G401 (cell line): ENCODE measurements at regions not wholly inside any gene's neighbourhood (a gene's known extent, or its start where the extent isn't known, plus 50 kb on each side); places are given as distances from the start of the nearest gene placed in this dataset.
"Not testable (repeated sequence)": the region's sequence is repeated elsewhere in the genome, so short reads cannot be mapped to it uniquely, and the experiment has no call there.

Experiments used
- DNase-seq: peaks from one replicate; pipeline ENCODE4 v3.0.0-alpha.2; 2015; ENCODE audit warnings: low spot score
- in situ Hi-C: cut with HindIII; loops from 2 replicates; pipeline ENCODE4 v1.10.0; 2016; ENCODE audit warnings: low sequenced_read_pairs, mixed read lengths

DNA sequence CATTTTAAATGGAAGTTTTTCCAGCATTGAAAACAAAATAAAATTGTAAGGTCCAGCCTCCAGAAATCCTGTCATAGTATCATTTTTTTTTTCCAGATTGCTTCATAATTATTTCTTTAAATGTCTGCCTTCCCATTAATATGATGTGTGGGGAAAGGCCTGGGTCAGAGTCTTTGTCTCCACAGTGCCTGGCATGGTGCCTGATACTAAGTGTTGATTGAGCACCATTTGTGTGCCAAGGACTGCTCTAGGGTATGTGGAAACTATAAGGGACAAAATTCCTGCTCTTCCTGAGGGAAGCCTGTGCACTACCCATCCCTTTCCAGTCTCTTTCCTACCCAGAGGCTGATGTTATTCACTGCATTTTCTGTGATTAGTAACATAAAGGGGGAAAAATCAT, 53.1 kb upstream of the BEND4 start:
- DNase-seq: no peak
- in situ Hi-C loops: no loop called here

DNA sequence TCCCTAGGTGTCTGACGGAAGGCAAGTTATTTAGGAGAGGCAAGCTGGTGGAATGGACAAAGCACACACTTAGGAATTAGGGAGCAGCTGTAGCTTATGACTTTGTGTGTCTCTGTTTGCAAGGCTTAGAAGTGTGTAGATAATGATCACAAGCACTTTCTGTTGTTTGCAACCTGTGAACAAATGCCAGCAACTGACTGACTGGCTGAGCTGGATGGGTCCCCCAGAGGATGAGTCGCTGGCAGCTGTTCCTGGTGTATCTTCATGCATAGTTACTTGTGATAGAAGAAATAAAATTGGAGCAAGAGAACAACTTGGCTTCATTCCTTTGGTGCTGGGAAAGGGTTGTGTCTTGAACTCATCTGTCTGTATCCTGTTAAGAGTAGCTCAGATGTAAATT, 64.2 kb upstream of the BEND4 start:
- no peak for DNase-seq
- in situ Hi-C loops: no loop called here

DNA sequence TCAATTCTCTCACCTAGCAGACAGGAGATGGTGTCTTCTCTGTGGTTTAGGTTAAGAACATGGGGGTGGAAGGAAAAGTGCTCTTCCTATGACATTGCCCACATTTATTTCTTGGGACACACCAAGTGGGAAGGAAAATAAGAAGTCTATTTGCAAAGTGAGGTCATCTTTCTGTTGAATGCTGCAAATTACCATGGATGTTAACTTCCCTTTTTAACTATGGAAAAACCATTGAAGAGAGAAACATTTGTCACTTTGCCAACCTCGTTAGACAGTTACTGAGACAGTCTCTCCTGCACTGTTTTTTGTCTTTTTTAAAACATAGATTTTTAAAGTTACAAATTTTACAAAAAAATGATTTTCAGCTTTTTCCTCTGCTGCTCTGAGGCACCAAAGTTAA, 72.8 kb upstream of the BEND4 start:
- no peak for DNase-seq
- in situ Hi-C loops: no loop called here

DNA sequence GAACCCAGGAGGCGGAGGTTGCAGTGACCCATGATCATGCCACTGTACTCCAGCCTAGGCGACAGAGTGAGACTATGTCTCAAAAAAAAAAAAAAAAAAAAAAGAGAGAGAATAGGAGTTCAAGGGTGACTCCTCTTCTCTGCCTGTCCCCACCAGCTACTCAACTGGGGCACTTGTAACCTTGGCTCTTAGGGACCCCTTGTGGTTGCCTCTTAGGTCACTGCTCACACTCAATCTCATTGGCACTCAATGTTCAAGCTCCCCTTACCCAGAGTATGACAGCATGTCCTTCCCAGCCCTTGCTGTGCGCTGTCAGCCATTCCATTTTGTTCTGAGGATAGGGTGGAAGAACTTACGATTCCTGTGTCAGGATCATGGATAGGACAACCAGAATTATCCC, 82.4 kb upstream of the BEND4 start:
- in situ Hi-C loops: no loop called here
- no peak for DNase-seq

DNA sequence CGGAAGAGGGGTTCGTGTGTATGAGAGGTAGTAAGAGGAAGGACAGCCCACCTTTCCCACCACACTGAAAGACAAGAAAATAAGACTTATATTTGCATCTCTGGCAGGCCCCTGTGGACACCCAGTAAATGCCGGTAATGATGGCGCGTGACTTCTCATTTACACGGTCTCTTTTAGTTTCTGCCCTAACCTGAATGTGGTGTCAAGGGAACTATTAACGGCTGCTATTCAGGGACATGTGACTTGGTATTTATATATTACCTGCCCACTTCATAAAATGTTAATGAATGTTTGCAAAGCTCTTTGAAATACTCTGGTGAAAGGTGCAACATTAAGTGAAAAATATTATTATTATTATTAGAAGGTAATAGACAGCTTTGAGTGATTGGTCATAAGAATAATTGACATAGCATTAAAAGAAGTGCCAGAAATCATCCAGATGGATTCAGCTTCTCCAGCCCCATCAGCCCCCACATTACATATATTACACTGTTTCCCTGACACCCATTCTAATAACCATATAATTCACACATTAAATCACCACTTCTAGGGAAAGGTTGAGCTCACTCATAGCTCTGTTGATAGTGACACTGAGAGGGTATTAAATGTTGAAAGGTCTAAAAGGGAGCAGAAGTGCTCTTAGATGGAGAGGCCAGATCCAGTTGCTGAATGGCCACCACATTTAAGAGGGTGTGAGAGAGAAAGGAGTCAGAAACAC, 83.0 kb upstream of the BEND4 start:
- no peak for DNase-seq
- in situ Hi-C loops: no loop called here

DNA sequence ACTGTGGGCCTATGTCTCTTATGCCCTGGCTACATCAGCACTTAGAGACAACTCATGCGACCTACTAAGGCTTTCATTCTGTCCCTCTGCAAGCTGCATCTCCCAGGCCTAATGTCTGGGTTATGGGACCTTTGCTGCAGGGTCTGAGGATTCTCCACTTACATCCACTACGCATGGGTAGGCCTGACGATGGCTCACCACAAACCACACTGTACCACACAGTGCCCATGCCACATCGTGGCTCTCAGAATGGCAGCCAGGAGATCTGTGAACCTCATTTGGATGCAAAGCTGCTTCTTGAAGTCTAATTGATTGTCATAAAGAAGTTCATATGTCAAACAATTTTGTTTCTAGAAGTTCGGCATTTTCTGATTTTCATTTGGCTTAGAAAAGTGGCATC, 84.6 kb upstream of the BEND4 start:
- in situ Hi-C loops: no loop called here
- DNase-seq: no peak

DNA sequence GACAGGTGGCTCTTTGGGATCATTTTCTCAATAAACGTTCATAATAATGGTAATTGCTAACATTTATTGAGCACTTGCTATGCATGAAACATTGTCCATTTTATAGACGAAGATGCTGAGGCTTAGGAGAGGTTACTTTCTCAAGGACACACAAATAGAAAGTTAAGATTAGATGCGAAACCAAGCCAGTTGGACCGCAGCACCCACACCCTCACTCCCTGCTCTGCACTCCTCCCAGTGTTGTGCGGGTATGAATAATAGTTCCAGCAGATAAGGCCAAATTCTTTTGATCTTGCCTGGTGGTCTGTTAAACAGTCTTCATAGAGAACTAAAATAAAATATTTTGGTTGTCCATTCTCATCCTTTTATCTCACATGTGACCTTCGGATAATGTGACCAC, 85.0 kb upstream of the BEND4 start:
- no peak for DNase-seq
- in situ Hi-C loops: no loop called here

DNA sequence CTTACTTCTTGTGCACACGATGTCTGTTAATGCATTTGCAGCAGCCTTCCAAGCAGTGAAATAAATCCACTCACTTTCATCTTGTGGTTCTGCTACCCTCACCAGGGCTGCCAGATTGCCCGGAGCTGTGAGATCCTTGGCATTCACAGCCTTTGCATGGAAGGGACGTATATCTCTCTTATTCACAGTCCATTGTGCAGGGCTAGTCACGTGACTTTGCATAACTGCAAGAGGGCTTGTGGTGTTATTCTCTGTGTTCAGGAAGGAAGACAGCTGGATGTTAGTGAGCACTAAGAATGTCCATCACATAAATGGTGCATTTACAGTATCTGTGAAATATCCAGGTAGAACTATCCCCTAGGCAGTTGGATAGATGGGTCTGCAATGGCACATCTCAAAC, 96.5 kb upstream of the BEND4 start:
- no peak for DNase-seq
- in situ Hi-C loops: no loop called here

DNA sequence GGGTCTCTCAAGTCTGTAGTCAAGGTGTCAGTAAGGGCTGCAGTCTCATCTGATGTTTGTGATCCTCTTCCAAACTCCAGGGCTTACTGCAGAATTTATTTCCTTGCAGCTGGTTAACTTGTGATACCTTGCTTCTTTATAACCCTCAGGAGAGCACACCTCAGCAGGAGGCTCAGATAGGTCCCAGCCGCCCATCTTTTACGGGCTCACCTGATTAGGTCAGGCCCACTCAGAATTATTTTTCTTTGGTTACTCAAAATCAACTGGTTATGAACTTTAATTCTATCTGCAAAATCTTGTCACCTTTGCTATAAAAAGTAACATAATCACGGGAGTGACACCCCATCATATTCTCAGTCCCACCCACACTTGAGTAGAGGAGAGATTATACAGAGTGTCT, 99.9 kb upstream of the BEND4 start:
- DNase-seq: no peak
- in situ Hi-C loops: no loop called here

DNA sequence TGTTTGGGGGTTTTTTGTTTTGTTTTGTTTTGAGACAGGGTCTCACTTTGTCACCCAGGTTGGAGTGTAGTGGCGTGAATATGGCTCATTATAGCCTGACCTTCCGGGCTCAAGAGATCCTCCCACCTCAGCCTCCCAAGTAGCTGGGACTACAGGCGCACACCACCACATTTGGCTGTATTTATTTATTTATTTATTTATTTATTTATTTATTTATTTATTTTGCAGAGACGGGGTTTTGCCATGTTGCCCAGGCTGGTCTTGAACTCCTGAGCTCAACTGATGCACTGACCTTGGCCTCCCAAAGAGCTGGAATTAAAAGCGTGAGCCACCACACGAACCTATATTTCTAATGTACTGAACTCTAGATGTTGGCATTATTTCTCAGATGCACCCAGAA, 105.2 kb upstream of the BEND4 start:
- DNase-seq, in situ Hi-C loops: not testable (repeated sequence)

DNA sequence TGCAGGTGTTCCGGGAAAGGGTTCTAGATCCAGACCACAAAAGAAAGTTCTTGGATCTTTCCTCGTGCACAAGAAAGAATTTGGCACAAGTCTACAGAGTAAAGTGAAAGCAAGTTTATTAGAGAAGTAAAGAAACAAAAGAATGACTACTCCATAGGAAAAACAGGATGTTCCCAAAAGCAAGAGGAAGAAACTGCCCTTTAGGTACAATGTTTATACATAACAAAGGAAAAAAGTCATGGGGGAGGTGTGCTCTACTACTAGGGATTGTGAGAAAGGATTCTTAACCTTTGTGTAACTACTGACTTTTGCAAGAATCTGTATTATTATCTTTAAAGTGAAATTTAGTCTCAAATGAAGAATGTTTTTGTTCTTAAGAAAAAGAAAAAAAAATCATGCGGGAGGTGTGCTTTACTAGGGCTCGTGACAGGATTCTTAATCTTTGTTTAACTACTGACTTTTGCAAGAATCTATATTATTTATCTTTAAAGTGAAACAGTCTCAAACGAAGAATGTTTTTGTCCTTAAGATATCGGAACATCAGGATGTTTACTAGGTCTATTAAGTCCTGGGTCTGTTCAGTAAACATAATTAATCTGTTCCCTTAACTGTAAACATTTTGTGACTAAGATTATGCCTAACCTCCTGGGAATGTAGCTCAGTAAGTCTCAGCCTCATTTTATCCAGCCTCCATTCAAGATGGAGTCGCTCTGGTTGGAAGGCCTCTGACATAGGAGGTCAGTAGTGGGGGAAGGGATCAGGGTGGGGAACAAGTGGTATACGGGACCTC, 110.4 kb upstream of the BEND4 start:
- in situ Hi-C loops: no loop called here
- no peak for DNase-seq

DNA sequence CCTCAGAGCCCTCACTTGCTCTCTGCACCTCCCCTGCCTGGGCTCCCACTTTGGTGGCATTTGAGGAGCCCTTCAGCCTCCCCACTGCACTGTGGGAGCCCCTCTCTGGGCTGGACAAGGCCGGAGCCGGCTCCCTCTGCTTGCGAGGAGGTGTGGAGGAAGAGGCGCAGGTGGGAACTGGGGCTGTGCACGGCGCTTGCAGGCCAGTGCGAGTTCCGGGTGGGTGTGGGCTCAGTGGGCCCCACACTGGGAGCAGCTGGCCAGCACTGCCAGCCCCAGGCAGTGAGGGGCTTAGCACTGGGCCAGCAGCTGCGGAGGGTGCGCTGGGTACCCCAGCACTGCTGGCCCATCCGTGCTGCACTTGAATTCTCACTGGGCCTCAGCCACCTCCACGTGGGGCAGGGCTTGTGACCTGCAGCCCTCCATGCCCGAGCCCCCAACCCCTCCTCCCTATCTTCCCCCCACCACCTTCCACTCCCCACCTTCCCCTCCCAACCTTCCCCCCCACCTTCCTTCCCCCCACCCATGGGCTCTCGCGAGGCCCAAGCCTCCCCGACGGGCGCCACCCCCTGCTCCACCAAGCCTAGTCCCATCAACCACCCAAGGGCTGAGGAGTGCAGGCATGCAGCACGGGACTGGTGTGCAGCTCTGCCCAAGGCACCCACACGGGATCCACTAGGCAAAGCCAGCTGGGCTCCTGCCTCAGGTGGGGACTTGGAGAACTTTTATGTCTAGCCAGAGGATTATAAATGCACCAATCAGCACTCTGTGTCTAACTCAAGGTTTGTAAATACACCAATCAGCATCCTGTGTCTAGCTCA, 113.5 kb upstream of the BEND4 start:
- in situ Hi-C loops: no loop called here
- no peak for DNase-seq

DNA sequence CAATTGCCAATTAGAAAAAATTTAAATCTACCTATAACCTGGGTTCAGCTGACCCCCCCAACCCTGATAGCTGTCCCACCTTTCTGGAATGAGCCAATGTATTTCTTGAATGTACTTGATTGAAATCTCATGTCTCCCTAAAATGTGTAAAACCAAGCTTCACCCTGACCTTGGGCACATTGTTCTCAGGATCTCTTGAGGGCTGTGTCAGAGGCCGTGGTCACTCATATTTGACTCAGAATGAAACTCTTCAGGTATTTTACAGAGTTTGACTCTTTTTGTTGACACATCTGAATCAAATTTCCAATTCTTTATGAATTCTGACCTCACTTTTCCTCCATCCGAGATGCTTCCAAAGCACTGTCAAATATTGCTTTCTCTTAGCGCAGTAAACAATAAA, 115.3 kb upstream of the BEND4 start:
- in situ Hi-C loops: no loop called here
- no peak for DNase-seq

DNA sequence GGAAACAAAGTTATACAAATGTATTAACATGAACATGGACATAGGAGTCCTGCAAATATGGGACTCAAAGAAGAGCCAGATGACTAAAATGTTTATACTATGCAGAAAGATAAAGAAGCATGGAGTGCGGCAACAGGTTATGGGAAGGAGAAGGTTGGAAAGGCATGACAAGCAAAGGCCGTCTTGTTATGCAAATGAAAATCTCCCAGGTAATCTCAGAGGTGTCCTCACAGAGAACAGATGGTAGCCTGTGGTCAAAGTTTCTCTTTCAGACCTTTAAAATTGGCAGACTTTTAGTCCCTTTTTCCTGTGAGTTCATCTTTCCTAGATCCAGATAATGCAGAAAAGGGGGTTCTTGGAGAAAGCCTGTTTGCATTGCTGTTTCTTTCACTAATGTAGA, 116.4 kb upstream of the BEND4 start:
- in situ Hi-C loops: no loop called here
- DNase-seq: no peak

DNA sequence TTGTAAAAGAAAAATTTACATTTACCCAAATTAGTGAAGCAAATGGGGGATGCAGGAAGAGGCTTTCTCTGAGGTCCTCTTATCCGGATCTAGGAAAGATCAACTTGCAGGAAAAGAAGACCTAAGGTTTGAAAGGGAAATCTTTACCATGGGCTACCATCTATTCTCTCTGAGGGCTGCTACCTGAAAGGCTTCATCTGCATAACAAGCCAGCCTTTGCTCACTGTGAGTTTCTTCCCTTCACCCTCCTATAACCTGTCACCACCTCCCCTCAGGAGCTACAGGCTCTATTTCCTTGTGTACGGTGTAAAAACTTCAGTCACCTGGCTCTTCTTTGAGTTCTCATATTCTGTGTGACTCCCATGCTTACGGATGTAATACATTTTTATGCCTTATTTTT, 118.6 kb upstream of the BEND4 start:
- no peak for DNase-seq
- in situ Hi-C loops: no loop called here

DNA sequence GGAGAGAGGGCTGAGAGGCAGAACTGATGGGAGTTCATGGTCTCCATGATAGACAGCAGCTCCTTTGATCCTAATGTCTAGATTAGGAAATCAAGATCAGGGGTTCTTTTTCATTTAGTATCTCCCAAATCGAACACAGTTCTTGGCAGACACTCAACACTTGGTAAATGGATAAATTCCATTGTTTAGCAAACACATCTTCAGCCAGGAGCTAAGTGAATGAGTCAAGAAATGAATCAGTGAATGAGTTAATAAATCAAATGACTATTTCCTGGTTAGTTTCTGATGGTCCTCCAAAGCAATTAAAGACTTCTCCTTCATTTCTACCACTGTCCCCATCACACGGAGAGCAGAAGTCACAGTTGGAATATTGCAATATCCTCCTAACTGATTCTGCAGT, 120.0 kb upstream of the SHISA3 start:
- in situ Hi-C loops: no loop called here
- no peak for DNase-seq

DNA sequence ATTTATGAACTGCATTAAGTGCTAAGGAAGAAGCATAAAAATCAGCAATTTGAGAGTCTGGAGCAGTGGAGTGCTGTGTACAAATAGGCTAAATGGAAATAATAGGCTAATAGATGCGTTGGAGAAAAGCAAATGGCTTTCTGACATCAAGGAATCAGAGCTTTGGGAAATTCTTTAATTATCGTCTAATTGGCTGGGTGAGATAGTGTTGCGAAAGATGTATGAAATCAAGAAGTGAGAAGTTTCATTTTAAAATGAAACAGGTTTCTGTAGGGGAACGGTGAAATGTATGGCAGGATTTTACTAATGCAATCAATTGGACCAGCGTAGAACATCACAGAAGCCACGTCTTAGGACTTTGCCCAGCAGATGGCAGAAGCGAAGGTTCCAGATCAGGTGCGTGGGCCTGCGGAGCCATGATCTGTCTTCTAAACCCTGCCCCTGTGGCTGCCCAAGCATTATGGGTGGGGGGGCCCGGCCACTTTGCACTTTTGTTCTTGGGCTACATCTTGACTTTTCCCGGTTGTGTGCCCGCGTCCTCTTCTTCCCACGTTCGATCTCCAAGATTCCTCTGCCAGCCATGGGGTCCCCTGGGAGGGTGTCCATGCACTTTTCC, 118.5 kb upstream of the SHISA3 start:
- DNase-seq: no peak
- in situ Hi-C loops: no loop called here

DNA sequence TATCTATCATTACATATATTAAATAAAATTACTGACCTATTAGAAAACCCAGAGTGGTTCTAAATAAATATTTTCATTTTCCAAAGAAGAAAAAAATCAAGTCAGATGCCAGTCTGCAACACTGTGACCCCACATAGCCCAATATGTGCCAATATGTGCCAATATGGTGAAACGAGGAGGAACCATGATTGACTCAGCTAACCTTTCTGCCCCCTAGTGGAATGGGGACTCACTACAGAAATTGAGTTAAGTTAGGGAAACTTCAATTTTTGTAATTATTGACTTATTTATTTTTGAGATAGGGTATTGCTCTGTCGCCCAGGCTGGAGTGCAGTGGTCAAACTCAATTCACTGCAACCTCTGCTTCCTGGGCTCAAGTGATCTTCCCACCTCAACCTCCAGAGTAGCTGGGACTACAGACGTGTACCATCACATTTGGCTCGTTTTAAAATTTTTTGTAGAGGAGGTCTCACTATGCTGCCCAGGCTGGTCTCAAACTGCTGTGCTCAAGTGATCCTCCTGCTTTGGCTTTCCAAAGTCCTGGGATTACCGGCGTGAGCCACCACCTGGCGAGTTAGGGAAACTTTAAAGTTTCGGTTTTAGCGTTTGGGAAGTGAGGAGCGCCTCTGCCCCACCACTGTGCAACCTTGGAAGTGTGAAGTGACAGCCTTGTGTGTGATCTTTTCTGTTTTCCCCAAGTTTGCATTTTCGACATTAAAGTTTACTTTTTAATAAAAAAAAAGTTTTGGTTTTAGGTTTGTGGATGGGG, 116.8 kb upstream of the SHISA3 start:
- no peak for DNase-seq
- in situ Hi-C loops: no loop called here

DNA sequence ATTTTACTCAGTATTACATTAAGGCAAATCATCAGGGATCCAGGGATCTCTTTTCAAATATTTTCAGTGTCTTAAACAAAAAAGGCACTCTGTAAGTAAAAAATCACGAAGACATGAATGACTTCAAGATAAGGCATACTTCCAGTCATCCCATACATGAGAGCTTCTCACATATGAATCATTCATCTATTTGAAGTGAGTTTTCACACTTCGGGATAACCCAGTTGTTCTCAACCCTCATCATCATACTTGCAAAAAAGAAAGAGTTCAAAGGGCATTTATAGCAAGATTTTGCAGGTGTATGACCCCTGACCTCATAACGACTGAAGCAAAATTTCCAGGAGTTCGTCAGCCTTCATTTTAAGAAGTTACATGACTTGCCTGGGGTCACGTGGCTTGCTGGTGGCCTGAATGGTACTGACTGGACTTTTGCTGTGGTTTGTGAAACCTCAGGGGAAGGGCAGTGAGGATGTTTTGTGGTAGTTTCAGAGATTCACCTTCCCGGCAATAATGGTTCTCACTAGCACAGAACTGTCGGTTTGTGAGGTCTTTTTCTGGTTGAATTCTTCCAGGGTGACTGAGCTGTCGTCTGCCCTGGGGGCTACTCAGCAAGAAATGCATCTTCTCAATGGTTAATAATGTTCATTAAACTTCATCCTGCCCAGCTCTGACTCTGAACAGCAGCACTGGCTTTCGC, 115.8 kb upstream of the SHISA3 start:
- in situ Hi-C loops: no loop called here
- DNase-seq: no peak
